ENCODE measurements at regions not wholly inside any gene's neighbourhood (a gene's known extent, or its start where the extent isn't known, plus 50 kb on each side); places are given as distances from the start of the nearest gene placed in this dataset.
"Not testable (repeated sequence)": the region's sequence is repeated elsewhere in the genome, so short reads cannot be mapped to it uniquely, and the experiment has no call there.

- not testable (repeated sequence) for TF ChIP-seq CTCF (IDR thresholded peaks at IDR 0.05; ENCODE audit: poor library complexity, severe bottlenecking); REST (IDR thresholded peaks at IDR 0.05; ENCODE audit: borderline replicate concordance); EZH2 (IDR thresholded peaks at IDR 0.05; ENCODE audit: borderline replicate concordance, insufficient read depth, low read length, poor library complexity, severe bottlenecking); POLR2AphosphoS5 (IDR thresholded peaks at IDR 0.05); SMC3 (conservative IDR thresholded peaks at IDR 0.05; ENCODE audit: poor library complexity); EP300 (conservative IDR thresholded peaks at IDR 0.05; ENCODE audit: poor library complexity, severe bottlenecking); TAF1 (IDR thresholded peaks at IDR 0.05; ENCODE audit: low read depth); MXI1 (conservative IDR thresholded peaks at IDR 0.05; ENCODE audit: poor library complexity, severe bottlenecking)
Measured at GRCh38 chr4:131734851-131735385, 1414.2 kb upstream of the PCDH10 start.

Data from neural cell (in vitro differentiated cells).